ENCODE measurements at regions not wholly inside any gene's neighbourhood (a gene's known extent, or its start where the extent isn't known, plus 50 kb on each side); places are given as distances from the start of the nearest gene placed in this dataset.

DNA sequence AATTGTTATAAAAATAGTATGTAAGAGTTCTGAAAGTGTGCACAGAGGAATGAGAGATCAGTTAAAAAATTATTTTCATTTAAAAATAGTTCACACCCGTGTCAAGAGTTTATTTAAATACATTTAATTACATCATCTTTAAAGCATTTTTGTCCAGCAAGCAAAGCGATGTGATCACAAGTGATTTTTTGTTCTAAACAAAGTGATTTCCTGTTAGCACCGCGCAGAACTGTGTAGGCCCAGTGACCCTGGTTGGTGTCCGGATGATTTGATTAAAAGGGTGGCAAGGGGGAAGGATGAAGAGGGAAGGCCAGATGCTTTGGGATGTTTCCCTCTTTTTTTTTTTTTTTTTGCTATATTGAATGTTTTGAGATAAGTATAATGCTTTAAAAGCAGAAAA, 227.8 kb upstream of the PITRM1 start:
- H3K4me1 Mint-ChIP-seq = peaks cover 8% of the 10 kb centered on the region
- Histone ChIP-seq H4K20me1 (ENCODE audit: control insufficient read depth, insufficient read depth, low read length, poor library complexity, severe bottlenecking) (no peaks in the 10 kb centered on the region), H3K27me3 (replicated peaks in 1 of 4; ENCODE audit: control extremely low read depth in 1 of 4, control insufficient read depth in 3 of 4, insufficient read depth in 4 of 4, low read length in 3 of 4) (no peaks in the 10 kb centered on the region), H3K4me3 (ENCODE audit: control extremely low read depth in 1 of 5, extremely low read depth in 1 of 5, insufficient read depth in 1 of 5, low read depth in 2 of 5, low read length in 4 of 5) (no peak overlapping the region), H3K79me2 (ENCODE audit: control insufficient read depth, insufficient read depth, low read length) (no peaks in the 10 kb centered on the region), H3K4me1 (ENCODE audit: control insufficient read depth in 2 of 2, insufficient read depth in 2 of 2, low read length in 2 of 2) (no peaks in the 10 kb centered on the region), H2AFZ (ENCODE audit: insufficient read depth, low read depth, low read length, poor library complexity, severe bottlenecking) (no peak overlapping the region), H3K27ac (ENCODE audit: low read length in 2 of 2) (no peak overlapping the region), H3K36me3 (replicated peaks in 1 of 2; ENCODE audit: control extremely low read depth in 1 of 2, control insufficient read depth in 1 of 2, extremely low read depth in 1 of 2, insufficient read depth in 2 of 2, low read length in 1 of 2) (no peaks in the 10 kb centered on the region), H3K9me3 (ENCODE audit: control extremely low read depth in 1 of 3, control insufficient read depth in 2 of 3, insufficient read depth in 1 of 3, low read length in 2 of 3) (no peaks in the 10 kb centered on the region), H3K4me2 (replicated peaks; ENCODE audit: low read depth, low read length, poor library complexity, severe bottlenecking) (no peak overlapping the region), H3K9ac (ENCODE audit: low read length) (no peak overlapping the region)
- H3K27me3 Mint-ChIP-seq = peaks cover 11% of the 10 kb centered on the region
- DNase-seq = no peak
- no peak for ATAC-seq (ENCODE audit: low read depth)
- TF ChIP-seq EZH2 (IDR thresholded peaks at IDR 0.05; ENCODE audit: borderline replicate concordance, insufficient read depth, low read depth, low read length, poor library complexity, severe bottlenecking) = no peak
- TF ChIP-seq, protein P1, sequence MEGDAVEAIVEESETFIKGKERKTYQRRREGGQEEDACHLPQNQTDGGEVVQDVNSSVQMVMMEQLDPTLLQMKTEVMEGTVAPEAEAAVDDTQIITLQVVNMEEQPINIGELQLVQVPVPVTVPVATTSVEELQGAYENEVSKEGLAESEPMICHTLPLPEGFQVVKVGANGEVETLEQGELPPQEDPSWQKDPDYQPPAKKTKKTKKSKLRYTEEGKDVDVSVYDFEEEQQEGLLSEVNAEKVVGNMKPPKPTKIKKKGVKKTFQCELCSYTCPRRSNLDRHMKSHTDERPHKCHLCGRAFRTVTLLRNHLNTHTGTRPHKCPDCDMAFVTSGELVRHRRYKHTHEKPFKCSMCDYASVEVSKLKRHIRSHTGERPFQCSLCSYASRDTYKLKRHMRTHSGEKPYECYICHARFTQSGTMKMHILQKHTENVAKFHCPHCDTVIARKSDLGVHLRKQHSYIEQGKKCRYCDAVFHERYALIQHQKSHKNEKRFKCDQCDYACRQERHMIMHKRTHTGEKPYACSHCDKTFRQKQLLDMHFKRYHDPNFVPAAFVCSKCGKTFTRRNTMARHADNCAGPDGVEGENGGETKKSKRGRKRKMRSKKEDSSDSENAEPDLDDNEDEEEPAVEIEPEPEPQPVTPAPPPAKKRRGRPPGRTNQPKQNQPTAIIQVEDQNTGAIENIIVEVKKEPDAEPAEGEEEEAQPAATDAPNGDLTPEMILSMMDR (IDR thresholded peaks at IDR 0.05) = no peak
- H3K4me3 Mint-ChIP-seq = no peak overlapping the region
- no peak overlapping the region for H3K27ac Mint-ChIP-seq
- ChIA-PET POLR2A (no interaction called here), CTCF (no interaction called here)
- 90% methylated on average over 4 of the region's 5 CpGs for WGBS (ENCODE audit: insufficient coverage)
- H3K9me3 Mint-ChIP-seq (ENCODE audit: insufficient read depth) = no peaks in the 10 kb centered on the region
- intact Hi-C loops (cut with micrococcal nuclease) = no loop called here

DNA sequence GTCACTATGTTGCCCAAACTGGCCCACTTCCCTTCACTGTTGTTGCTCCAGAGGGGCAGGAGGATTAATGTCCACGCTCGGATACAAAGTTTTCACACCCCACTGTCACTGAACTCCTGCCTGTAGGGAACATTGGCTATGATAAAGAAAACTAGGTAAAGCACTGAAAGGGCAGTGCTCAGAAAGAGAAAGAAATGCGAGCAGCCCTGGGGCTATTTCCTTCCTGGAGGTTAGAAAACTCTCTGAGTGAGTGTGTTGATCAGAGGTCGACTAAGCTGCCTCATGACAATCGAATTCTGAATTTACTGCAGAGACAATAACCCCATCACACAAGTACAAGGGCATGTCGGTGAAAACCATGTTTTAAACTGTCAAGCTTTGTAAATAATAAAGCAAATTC, 227.2 kb upstream of the PITRM1 start:
- Histone ChIP-seq H3K4me3 (ENCODE audit: control extremely low read depth in 1 of 5, extremely low read depth in 1 of 5, insufficient read depth in 1 of 5, low read depth in 2 of 5, low read length in 4 of 5) (no peak overlapping the region), H3K4me2 (replicated peaks; ENCODE audit: low read depth, low read length, poor library complexity, severe bottlenecking) (no peak overlapping the region), H3K79me2 (ENCODE audit: control insufficient read depth, insufficient read depth, low read length) (no peaks in the 10 kb centered on the region), H3K4me1 (ENCODE audit: control insufficient read depth in 2 of 2, insufficient read depth in 2 of 2, low read length in 2 of 2) (no peaks in the 10 kb centered on the region), H3K9me3 (ENCODE audit: control extremely low read depth in 1 of 3, control insufficient read depth in 2 of 3, insufficient read depth in 1 of 3, low read length in 2 of 3) (peaks cover 0 to 2% (median 0%) of the 10 kb centered on the region in 3 donors), H3K9ac (ENCODE audit: low read length) (no peak overlapping the region), H2AFZ (ENCODE audit: insufficient read depth, low read depth, low read length, poor library complexity, severe bottlenecking) (no peak overlapping the region), H3K27ac (ENCODE audit: low read length in 2 of 2) (no peak overlapping the region), H4K20me1 (ENCODE audit: control insufficient read depth, insufficient read depth, low read length, poor library complexity, severe bottlenecking) (no peaks in the 10 kb centered on the region), H3K36me3 (replicated peaks in 1 of 2; ENCODE audit: control extremely low read depth in 1 of 2, control insufficient read depth in 1 of 2, extremely low read depth in 1 of 2, insufficient read depth in 2 of 2, low read length in 1 of 2) (no peaks in the 10 kb centered on the region), H3K27me3 (replicated peaks in 1 of 4; ENCODE audit: control extremely low read depth in 1 of 4, control insufficient read depth in 3 of 4, insufficient read depth in 4 of 4, low read length in 3 of 4) (no peaks in the 10 kb centered on the region)
- intact Hi-C loops (cut with micrococcal nuclease) = no loop called here
- DNase-seq (no peak), ATAC-seq (ENCODE audit: low read depth) (no peak)
- peaks cover 11% of the 10 kb centered on the region for H3K27me3 Mint-ChIP-seq
- ChIA-PET POLR2A (no interaction called here), CTCF (no interaction called here)
- no peak overlapping the region for H3K4me3 Mint-ChIP-seq
- TF ChIP-seq, protein P1 (IDR thresholded peaks at IDR 0.05) = no peak
- H3K27ac Mint-ChIP-seq = no peak overlapping the region
- H3K4me1 Mint-ChIP-seq = peaks cover 9% of the 10 kb centered on the region
- no peaks in the 10 kb centered on the region for H3K9me3 Mint-ChIP-seq (ENCODE audit: insufficient read depth)
- WGBS (ENCODE audit: insufficient coverage) = no CpG with 5 or more reads among the region's 6 CpGs

All from B cell (primary cell).